T-helper 1 cell (primary cell): ENCODE measurements at regions not wholly inside any gene's neighbourhood (a gene's known extent, or its start where the extent isn't known, plus 50 kb on each side); places are given as distances from the start of the nearest gene placed in this dataset.
"Not testable (repeated sequence)": the region's sequence is repeated elsewhere in the genome, so short reads cannot be mapped to it uniquely, and the experiment has no call there.

Experiments
- DNase-seq, 5 donors: peaks; one replicate each; pipeline ENCODE4 v3.0.0-alpha.2; 2012 to 2020

GRCh38 chr21:17738176-17738953 lies 80.8 kb downstream of the C21orf91 start:
- no peak for DNase-seq

- DNase-seq = no peak
Observed at GRCh38 chr21:17736072-17736471, 83.1 kb downstream of the C21orf91 start.

DNA sequence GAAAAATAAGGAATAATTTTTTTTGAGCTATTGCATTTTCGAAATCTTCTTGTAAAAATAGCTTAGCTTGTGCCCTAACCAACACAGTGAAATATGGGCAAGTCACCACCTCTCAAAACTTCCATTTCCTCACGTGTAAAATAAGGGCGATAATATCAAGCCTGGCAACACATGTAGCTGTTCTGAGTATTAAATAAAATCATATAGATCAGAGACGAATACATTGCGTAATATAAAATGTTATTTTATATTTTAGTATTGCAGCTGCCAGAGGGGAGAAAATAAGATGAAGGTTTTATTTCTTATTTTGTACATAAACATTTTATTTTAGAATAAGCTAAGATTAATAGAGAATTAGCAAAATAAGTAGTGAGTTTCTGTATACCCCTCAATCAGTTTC lies 85.9 kb downstream of the C21orf91 start:
- DNase-seq = no peak

- DNase-seq = no peak
Observed at GRCh38 chr21:17732306-17732705, 86.8 kb downstream of the C21orf91 start.

- DNase-seq = no peak
Observed at GRCh38 chr21:17731554-17731953, 87.6 kb downstream of the C21orf91 start.

DNA sequence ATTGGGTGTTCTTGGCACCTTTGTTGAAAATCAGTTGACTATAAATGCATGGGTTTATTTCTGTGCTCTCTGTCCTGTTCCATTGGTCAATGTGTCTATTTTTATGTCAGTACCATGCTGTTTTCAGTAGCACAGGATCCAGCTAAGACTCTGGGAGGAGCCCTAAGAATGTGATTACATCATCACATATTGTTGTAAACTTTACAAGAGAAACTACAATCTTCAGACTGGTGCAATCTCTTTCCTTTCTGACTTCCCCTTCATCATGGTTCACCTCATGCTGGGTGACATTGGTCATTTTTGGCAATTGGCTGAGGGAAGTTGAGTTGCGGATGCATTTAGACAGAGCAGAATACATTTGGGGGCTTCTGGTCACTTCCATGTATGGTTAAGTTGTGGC lies 88.4 kb downstream of the C21orf91 start:
- peak in 1 of 5 donors; percentile 7 for DNase-seq

DNA sequence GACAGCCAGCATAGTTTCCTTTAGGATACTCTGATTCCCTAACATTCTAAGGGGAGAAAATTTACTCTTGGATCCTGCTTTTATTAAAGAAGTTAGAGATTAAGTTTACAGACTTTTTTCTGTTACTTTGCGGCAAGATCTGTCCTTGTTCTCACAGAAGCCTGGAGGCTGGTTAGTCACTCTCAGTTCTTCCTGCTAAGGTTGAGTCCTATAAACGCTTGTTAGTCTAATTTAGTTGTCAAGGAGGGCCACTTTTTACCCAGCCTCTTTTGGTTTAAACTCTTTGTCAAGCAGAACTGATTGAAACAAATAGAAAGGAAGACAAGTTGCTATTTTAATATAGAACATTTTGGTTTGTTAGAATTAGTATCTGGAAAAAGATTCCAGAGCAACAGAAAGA lies 89.7 kb downstream of the C21orf91 start:
- no peak for DNase-seq

DNA sequence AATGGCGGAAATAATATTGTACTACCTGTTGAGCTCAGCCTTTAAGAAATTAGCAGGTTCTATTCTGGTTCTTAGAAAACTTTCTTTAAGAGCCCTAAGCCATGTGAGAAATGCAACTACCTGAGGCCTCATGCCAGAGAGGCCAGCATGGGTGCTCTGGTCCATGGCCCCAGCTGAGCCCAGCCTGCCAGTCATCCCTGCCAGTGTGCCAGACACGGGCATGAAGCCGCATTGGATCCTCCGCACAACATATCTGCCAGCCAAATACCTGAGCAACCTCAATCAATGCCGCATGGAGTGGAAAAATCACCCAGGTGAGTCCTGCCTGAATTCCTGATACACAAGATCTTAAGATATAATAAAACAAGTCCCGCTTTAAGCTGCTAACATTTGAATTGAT lies 91.8 kb downstream of the C21orf91 start:
- no peak for DNase-seq

DNA sequence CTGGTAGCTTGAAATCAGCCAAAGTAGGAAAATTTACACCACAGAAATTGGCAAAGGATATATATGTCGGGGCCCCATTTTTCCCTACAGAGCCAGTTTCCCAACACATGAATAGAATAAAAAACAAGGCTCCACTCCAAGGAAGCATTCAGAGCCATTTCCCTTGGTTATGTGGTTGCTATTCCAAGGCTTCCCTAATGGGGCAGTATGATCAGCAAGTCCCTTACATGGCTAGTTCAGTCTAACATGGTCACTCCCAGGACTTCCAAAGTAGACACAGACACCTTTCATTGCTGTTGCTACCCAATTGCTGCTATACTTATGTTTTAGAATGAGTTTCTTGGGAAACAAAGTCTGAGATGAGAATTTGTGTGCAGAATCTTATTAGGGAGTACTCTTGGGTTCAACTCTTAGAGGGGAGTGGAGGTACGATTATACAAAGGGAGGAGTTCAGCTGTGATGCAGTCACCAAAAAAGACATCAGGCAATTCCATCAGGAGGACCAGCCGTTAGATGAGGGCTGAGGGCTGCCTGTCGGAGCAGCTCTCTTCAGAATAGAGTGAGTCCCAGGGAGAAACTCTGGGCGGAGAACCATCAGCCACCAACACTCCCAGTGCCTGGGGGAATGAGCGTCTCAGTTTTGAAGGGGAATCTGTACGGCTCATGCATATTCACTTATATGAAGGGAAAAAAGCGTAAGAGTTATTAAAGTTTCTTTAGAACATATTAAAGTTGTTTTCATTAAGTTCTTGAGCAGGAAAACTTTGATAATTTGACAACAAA lies 92.9 kb downstream of the C21orf91 start:
- no peak for DNase-seq

- no peak for DNase-seq
Observed at GRCh38 chr21:17725339-17725738, 93.8 kb downstream of the C21orf91 start.

GRCh38 chr21:17712887-17713286 lies 100.2 kb upstream of the BTG3 start:
- no peak for DNase-seq

DNA sequence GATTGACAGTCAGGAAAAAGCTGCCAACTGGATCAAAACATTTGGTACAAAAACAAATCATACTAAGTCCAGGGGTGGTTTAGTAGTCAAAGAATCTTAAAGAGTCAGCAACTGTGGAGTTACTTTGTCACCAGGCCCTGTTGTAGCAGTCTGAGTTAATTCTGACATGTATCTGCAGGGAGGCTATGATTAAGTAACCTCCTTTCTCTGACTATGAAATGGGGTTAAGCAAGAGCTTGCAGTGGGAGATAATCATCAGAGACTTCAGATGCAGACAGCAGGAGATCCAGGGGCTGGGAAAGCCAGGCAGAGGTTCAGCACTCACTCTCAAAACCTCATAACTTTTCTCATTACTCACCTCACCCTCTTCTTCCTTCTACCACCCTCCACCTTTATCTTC lies 99.2 kb upstream of the BTG3 start:
- no peak for DNase-seq

DNA sequence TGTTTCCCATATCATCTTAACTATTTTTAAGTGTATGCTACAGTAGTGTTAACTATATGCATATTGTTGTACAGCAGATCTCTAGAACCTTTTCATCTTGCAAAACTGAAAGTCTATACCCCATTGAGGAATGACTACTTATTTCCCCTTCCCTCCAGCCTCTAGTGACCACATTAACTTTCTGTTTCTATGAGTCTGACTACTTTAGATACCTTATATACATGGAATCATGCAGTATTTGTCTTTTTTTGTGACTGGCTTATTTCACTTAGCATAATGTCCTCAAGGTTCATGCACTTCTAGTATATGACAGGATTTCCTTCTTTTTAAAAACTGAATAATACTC lies 96.5 kb upstream of the BTG3 start:
- peak in 1 of 5 donors; percentile 57 for DNase-seq

DNA sequence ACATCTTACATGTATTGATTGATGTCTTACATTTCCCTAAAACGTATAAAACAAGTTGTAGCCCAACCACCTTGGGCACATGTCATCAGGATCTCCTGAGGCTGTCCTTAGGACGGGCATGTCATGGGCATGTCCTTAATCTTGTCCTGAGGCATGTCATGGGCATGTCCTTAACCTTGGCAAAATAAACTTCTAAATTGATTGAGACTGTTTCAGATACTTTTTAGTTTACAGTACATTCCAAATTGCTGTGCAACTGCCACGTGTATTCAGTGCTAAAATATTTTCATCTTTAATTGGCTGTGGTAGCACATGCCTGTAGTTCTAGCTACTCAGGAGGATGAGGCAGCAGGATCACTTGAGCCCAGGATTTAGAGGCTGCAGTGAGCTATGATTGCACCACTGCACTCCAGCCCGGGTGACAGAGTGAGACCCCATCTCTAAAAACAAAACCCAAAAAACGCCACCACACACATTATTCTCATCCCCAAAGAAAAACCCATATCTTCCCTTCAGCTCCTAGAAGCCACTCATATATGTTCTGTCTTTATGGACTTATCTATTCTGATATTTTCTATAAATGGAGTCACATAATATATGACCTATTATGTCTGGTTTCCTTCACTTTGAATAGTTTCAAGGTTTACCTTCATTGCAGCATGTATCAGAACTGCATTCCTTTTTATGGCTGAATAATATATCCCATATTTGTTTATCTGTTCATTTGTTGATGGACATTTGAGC lies 96.0 kb upstream of the BTG3 start:
- DNase-seq = no peak

DNA sequence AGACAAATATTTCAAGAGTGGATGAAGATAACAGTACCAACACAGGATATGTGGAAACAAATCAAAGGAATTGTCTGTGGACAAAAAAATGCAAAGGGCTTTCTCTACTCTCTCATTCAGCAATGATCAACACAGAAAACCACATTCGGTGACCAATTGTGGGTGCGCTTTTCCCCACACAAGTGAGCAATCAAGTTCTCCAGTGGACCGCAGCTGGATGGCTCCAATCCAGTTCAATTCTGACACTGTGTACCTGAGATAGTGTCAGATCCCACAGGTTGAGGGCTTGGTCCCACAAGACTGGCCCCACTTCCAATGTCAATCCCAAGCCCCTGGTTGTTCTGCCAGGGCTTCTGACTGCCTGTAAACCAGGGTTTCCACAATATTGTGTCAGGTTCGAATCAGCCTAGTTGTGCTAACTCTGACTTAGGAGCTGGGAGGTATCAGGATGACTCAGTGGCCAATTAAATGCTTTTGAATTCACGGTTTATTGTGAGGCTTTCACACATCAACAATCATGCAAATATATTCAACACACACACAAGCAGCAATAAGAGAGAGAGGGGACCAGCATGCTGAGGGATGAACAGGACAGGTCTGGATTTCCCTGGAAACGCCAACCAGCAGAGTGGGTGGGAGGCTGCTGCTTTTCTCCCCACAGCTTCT lies 87.0 kb upstream of the BTG3 start:
- no peak for DNase-seq

DNA sequence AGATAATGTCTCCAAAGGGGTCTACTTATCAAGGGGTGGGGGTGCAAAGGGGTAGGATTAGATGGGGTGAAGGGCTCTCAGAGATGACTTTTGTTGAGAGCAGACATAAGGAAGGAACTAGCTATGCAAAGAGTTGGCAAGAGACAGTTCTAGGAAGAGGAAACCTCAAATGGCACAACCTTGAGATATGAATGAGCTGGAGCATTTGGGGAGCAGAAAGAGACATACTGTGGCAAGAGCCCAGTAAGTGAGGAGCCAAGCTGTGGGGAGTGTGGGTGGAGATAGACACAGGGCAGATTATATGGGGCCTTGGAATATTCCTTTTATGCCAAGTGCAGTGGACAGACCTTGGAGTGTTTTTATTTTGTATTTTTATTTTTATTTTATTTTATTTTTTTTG lies 84.8 kb upstream of the BTG3 start:
- DNase-seq = peak in 1 of 5 donors; percentile 16

GRCh38 chr21:17694416-17694815 lies 81.7 kb upstream of the BTG3 start:
- not testable (repeated sequence) for DNase-seq

DNA sequence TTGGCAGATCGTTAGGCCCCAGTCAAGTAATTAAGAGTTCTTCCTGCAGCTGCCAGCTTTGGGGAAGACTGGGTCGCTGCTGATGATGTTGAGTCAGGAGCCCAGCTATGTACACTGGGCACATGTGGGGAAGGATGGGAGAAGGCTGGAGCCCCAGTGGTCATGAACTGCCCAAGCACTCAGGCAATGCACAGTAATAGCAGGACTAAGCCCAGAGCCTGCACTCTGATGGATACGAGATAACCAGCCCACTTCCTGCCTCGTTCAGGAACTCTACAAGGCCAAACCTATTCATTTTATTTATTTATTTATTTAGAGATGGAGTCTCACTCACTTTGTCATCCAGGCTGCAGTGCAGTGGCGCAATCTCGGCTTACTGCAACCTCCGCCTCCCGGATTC lies 81.1 kb upstream of the BTG3 start:
- DNase-seq = peak in 1 of 5 donors; percentile 18

DNA sequence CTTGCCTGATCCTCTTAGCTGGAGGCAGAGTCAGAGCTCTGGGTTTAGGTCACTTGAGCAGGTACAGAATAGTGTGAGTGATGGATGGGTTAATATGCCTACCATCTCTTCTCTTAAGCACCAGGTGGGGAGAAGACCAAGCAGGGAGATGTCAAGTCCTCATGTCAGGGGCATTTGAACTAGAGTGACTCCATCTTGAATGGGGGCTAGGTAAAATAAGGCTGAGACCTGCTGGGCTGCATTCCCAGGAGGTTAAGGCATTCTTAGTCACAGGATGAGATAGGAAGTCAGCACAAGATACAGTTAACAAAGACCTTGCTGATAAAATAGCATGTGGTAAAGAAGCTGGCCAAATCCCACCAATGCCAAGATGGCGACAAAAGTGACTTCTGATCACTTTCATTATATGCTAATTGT lies 77.4 kb upstream of the BTG3 start:
- DNase-seq = no peak

GRCh38 chr21:17688912-17689874 lies 76.5 kb upstream of the BTG3 start:
- peak; percentile 5 to 28 (median 9) for DNase-seq

DNA sequence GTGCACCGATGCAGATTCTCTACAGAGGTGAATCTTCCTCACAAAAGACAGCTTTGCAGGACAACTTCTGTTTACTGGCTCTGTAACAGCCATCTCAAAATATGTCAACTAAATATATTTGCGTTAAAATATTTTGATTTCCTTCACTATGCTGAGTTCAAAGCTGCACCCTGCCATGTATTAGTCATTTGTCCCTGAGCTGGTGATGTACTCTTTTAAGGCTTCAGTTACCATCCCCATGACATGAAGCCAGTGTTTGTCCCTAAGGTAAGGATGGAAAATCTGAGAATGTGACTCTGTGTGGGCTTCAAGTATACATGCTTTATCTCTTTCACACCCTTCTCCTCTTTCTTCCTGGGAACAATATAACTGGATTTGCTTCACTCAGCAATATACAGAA lies 70.2 kb upstream of the BTG3 start:
- no peak for DNase-seq
